CD4-positive, alpha-beta T cell treated with Interleukin-15 for 1 hour (primary cell): ENCODE measurements at regions not wholly inside any gene's neighbourhood (a gene's known extent, or its start where the extent isn't known, plus 50 kb on each side); places are given as distances from the start of the nearest gene placed in this dataset.
"Not testable (repeated sequence)": the region's sequence is repeated elsewhere in the genome, so short reads cannot be mapped to it uniquely, and the experiment has no call there.

Experiments used
- DNase-seq: peaks from one replicate; pipeline ENCODE4 v3.0.0-alpha.2; 2020

DNA sequence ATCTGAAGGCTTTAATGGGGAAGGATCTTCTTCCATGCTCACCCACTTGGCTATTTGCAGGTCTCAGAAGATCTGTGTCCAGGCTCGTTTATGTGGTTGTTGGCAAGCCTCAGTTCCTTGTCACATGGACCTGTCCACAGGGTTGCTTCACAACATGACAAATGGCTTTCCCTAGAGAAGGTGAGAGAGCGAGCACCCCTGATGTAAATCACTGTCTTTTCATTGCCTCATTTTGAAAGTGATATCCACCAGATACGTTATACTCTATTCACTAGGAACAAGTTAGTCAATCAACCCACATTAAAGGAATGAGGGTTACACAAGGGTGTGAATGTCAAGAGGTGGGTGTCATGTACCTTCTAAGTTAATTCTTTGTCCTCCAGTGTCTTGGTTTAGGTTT is 433.3 kb downstream of the RPS6KC1 start:
- no peak for DNase-seq

- no peak for DNase-seq
Observed at GRCh38 chr1:213484758-213485157, 433.7 kb downstream of the RPS6KC1 start.

GRCh38 chr1:213486488-213486887 is 435.4 kb downstream of the RPS6KC1 start:
- DNase-seq = no peak

GRCh38 chr1:213491468-213491867 is 440.4 kb downstream of the RPS6KC1 start:
- no peak for DNase-seq

DNA sequence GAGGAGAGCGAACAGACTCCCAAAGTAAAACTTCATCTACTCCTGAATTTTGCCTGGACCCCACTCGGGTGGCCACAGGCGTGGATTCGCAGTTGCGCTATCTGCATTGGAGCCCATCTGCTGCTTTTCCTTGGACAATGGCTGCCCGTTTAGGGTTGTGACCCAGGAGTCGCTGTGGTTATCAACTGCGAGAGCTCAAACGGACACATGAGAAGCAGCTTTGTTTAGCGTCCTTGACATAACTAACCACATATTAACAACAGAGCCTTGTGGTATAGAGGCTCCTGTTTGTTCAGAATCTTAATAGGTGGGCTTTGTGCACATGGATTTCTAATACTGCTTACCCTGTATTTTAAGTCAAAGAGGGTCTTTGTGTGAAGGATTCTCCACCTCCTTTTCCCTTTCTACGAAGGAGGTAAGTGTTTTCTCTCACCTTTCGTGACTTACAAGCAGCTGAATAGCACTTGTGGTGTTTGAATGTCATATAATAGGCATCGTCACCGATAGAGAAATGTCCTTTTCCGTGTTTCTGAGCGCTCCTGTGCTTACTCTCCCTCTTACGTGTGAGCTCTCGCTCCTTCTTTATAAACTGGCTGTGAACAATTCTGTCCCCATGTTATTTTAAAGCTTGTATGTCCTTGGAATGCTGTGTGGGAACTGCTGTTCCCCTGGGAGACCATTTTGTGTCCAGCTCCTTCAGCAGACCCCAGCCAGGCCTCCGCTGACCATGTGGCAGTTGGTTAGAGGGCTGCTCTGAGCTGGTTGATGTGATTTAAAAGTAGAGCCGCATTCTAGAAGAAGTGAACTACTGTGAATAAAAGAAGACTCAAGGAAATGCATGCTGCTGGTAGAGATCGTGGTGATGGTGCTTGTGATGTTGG is 441.4 kb downstream of the RPS6KC1 start:
- DNase-seq = no peak

- no peak for DNase-seq
Observed at GRCh38 chr1:213499444-213499843, 448.4 kb downstream of the RPS6KC1 start.

GRCh38 chr1:213507472-213508223 is 456.6 kb downstream of the RPS6KC1 start:
- no peak for DNase-seq

- DNase-seq = no peak
Observed at GRCh38 chr1:213511173-213511572, 460.1 kb downstream of the RPS6KC1 start.

- DNase-seq = no peak
Observed at GRCh38 chr1:213512316-213512715, 461.3 kb downstream of the RPS6KC1 start.

DNA sequence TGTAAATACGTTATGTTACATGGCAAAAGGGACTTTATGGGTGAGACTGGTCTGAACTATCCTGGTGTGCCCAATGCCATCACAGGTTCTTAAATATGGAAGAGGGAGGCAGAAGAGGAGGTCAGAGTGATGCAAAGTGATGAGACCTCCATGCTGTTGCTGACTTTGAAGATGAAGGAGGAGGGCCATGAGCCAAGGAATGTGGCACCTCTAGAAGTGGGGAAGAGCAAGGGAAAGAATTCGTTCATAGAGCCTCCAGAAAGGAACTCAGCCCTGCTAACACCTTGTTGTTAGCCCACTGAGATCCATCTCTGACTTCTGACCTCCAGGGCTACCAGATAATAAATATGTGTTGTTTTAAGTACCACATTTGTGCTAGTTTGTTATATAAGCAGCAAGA is 462.0 kb downstream of the RPS6KC1 start:
- DNase-seq = no peak

- DNase-seq = not testable (repeated sequence)
Observed at GRCh38 chr1:213514408-213515179, 463.6 kb downstream of the RPS6KC1 start.

- no peak for DNase-seq
Observed at GRCh38 chr1:213519098-213519497, 468.1 kb downstream of the RPS6KC1 start.

GRCh38 chr1:213521206-213521605 is 466.6 kb upstream of the PROX1 start:
- DNase-seq = no peak

GRCh38 chr1:213523781-213524398 is 463.9 kb upstream of the PROX1 start:
- no peak for DNase-seq

GRCh38 chr1:213526306-213526705 is 461.5 kb upstream of the PROX1 start:
- no peak for DNase-seq

DNA sequence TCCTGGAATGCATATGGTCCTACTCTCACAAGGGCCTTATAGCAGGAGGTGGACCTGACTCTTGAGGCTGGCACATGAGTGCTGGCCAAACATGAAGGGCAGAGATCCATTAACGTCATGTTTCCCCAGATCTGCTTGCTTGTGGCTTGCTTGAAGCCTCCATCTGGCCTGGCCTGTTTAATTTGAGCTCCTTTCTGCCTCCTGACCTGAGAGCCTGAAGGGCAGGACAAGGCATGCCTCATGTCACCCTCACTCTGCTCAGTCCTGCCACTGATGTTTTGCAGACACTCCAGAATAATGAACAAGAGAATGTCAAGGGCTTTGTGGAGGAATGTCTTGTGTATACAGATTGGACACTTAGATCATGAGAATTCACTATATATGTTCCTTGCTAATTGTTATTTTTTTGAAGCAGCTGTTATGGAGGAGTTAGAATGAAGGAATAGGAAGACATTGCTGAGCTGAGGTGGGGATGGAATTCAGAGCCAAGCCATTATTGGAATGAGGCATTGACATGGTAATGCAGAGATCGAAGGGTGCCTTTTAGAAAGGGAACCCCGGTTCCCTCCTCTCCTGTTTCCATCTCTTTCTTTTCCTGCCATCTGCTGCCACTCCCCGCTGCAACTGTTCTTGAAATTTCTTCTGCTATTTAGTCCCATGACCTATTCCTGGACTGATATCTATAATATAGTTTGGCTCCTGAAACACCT is 457.0 kb upstream of the PROX1 start:
- DNase-seq = no peak

- DNase-seq = no peak
Observed at GRCh38 chr1:213531369-213532310, 456.1 kb upstream of the PROX1 start.

- DNase-seq = no peak
Observed at GRCh38 chr1:213533125-213533524, 454.6 kb upstream of the PROX1 start.

GRCh38 chr1:213535679-213536078 is 452.1 kb upstream of the PROX1 start:
- DNase-seq = no peak

DNA sequence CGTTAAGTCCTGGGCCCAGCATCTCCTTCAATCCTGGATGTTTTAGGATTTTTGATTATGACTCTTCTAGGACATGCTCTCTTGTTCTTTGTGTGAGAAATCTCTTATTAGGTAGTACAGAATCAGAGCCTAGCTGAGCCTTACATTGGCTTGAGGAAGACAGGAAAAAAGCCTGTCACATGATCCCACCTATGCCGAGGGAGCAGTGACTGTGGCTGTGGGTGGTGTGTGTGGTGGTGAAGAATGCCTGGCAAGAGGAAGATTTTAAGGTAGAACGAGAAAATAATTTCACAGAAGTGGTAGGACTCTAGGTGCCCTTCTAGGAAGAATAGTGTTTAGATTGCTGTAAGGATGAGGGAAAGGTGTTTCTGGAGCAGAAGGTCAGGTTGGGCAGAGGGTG is 449.5 kb upstream of the PROX1 start:
- DNase-seq = no peak

- no peak for DNase-seq
Observed at GRCh38 chr1:213539464-213539863, 448.3 kb upstream of the PROX1 start.
